H9 (cell line): ENCODE measurements at regions not wholly inside any gene's neighbourhood (a gene's known extent, or its start where the extent isn't known, plus 50 kb on each side); places are given as distances from the start of the nearest gene placed in this dataset.
A peak's percentile ranks its signal among the peaks of the same experiment; 100 is the strongest.

Source experiments
- DNase-seq: peaks from one replicate; pipeline ENCODE4 v3.0.0-alpha.2; 2017
- H2AFZ ChIP-seq: one replicate; pipeline ENCODE4 v1.6.1; 2013; ENCODE audit warnings: mild to moderate bottlenecking, low read length, control low read depth, moderate library complexity
- H2AK5ac ChIP-seq: 2 replicates; pipeline ENCODE4 v1.6.1; 2013; ENCODE audit warnings: low read length, control low read depth, mixed read lengths; ENCODE audit not compliant: insufficient read length
- H2BK120ac ChIP-seq: one replicate; pipeline ENCODE4 v1.6.1; 2013; ENCODE audit warnings: low read depth, mild to moderate bottlenecking, low read length, control low read depth, inconsistent platforms; ENCODE audit not compliant: poor library complexity, severe bottlenecking
- H2BK12ac ChIP-seq: 2 replicates; pipeline ENCODE4 v1.6.1; 2013; ENCODE audit warnings: low read length, control low read depth, mixed read lengths, low read depth; ENCODE audit not compliant: insufficient read length
- H2BK15ac ChIP-seq: 2 replicates; pipeline ENCODE4 v1.6.1; 2013; ENCODE audit warnings: low read depth, low read length, control low read depth
- H2BK20ac ChIP-seq: one replicate; pipeline ENCODE4 v1.6.1; 2013; ENCODE audit warnings: low read depth, mild to moderate bottlenecking, low read length, control low read depth, inconsistent platforms; ENCODE audit not compliant: poor library complexity, severe bottlenecking
- H2BK5ac ChIP-seq: 2 replicates; pipeline ENCODE4 v1.6.1; 2013; ENCODE audit warnings: low read length, control low read depth, mixed read lengths; ENCODE audit not compliant: insufficient read length
- H3K14ac ChIP-seq: 2 replicates; pipeline ENCODE4 v1.6.1; 2013; ENCODE audit warnings: low read length, control low read depth; ENCODE audit not compliant: insufficient read depth
- H3K18ac ChIP-seq: 2 replicates; pipeline ENCODE4 v1.6.1; 2013; ENCODE audit warnings: low read depth, mild to moderate bottlenecking, mixed read lengths, low read length, control low read depth; ENCODE audit not compliant: insufficient read length
- H3K23ac ChIP-seq: 2 replicates; pipeline ENCODE4 v1.6.1; 2013; ENCODE audit warnings: low read length, control low read depth, mixed read lengths, low read depth; ENCODE audit not compliant: insufficient read length
- H3K23me2 ChIP-seq: 2 replicates; pipeline ENCODE4 v1.6.1; 2013; ENCODE audit warnings: low read depth, mild to moderate bottlenecking, mixed read lengths, low read length, control low read depth; ENCODE audit not compliant: insufficient read length, poor library complexity, severe bottlenecking
- H3K27ac ChIP-seq: 2 replicates; pipeline ENCODE4 v1.5.1; 2013; ENCODE audit warnings: low read length, control low read depth, mixed read lengths, low read depth; ENCODE audit not compliant: insufficient read length
- H3K27me3 ChIP-seq: 2 replicates; pipeline ENCODE4 v1.6.1; 2013; ENCODE audit warnings: low read length, control low read depth, inconsistent platforms; ENCODE audit not compliant: insufficient read depth
- H3K4ac ChIP-seq: 2 replicates; pipeline ENCODE4 v1.6.1; 2013; ENCODE audit warnings: low read depth, mild to moderate bottlenecking, control low read depth, inconsistent platforms, low read length, moderate library complexity
- H3K4me1 ChIP-seq: 2 replicates; pipeline ENCODE4 v1.6.1; 2013; ENCODE audit warnings: low read length, control low read depth, inconsistent platforms; ENCODE audit not compliant: insufficient read depth
- H3K4me2 ChIP-seq: 2 replicates; pipeline ENCODE4 v1.6.1; 2013; ENCODE audit warnings: low read length, control low read depth, mixed read lengths; ENCODE audit not compliant: insufficient read length, insufficient read depth
- H3K56ac ChIP-seq: 2 replicates; pipeline ENCODE4 v1.6.1; 2013; ENCODE audit warnings: low read depth, mild to moderate bottlenecking, mixed read lengths, low read length, control low read depth; ENCODE audit not compliant: insufficient read length
- H3K79me1 ChIP-seq: 2 replicates; pipeline ENCODE4 v1.6.1; 2013; ENCODE audit warnings: low read depth, mild to moderate bottlenecking, moderate library complexity, low read length, control low read depth, inconsistent platforms; ENCODE audit not compliant: insufficient read depth, poor library complexity, severe bottlenecking
- H3K79me2 ChIP-seq: 2 replicates; pipeline ENCODE4 v1.6.1; 2013; ENCODE audit warnings: low read length, control low read depth, inconsistent platforms; ENCODE audit not compliant: insufficient read depth
- H3K9ac ChIP-seq: 2 replicates; pipeline ENCODE4 v1.6.1; 2013; ENCODE audit warnings: low read length, control low read depth, mixed read lengths; ENCODE audit not compliant: insufficient read length; ENCODE audit errors: extremely low read depth
- H3K9me3 ChIP-seq: one replicate; pipeline ENCODE4 v1.6.1; 2013; ENCODE audit warnings: low read depth, low read length, inconsistent platforms; ENCODE audit not compliant: control insufficient read depth
- H3T11ph ChIP-seq: one replicate; pipeline ENCODE4 v1.6.1; 2013; ENCODE audit warnings: mild to moderate bottlenecking, low read length, control low read depth, inconsistent platforms
- H4K20me1 ChIP-seq: one replicate; pipeline ENCODE4 v1.6.1; 2013; ENCODE audit not compliant: control insufficient read depth, insufficient read length, insufficient read depth
- H4K5ac ChIP-seq: 2 replicates; pipeline ENCODE4 v1.6.1; 2013; ENCODE audit warnings: low read depth, mild to moderate bottlenecking, mixed read lengths, low read length, control low read depth; ENCODE audit not compliant: insufficient read length
- H4K8ac ChIP-seq: replicated peaks from 2 replicates; pipeline ENCODE4 v1.6.1; 2013; ENCODE audit warnings: low read length, control low read depth, mixed read lengths, low read depth; ENCODE audit not compliant: insufficient read length
- H4K91ac ChIP-seq: 2 replicates; pipeline ENCODE4 v1.6.1; 2013; ENCODE audit warnings: low read depth, mild to moderate bottlenecking, moderate library complexity, mixed read lengths, low read length, control low read depth; ENCODE audit not compliant: insufficient read length
- H3K27ac Mint-ChIP-seq, 3 experiments: 2 replicates in 2 of 3; 3 replicates in 1 of 3; pipeline ENCODE4 v1.8.0; 2020 to 2021; ENCODE audit warnings: mixed read lengths in 3 of 3, mild to moderate bottlenecking in 1 of 3, moderate library complexity in 1 of 3
- H3K27me3 Mint-ChIP-seq: 2 replicates; pipeline ENCODE4 v1.8.0; 2021; ENCODE audit warnings: low read depth, mild to moderate bottlenecking, moderate library complexity, mixed read lengths
- H3K36me3 Mint-ChIP-seq, 3 experiments: 2 replicates in 2 of 3; 3 replicates in 1 of 3; pipeline ENCODE4 v1.8.0; 2020 to 2021; ENCODE audit warnings: low read depth in 3 of 3, mixed read lengths in 3 of 3; ENCODE audit not compliant: insufficient read depth in 1 of 3
- H3K4me1 Mint-ChIP-seq, 2 experiments: 2 replicates each; pipeline ENCODE4 v1.8.0; 2020; ENCODE audit warnings: mixed read lengths in 2 of 2
- H3K4me3 Mint-ChIP-seq, 2 experiments: 2 replicates in 1 of 2; 3 replicates in 1 of 2; pipeline ENCODE4 v1.8.0; 2020 to 2021; ENCODE audit warnings: mild to moderate bottlenecking in 2 of 2, mixed read lengths in 2 of 2, moderate library complexity in 1 of 2
- H3K9me3 Mint-ChIP-seq, 2 experiments: 2 replicates in 1 of 2; 3 replicates in 1 of 2; pipeline ENCODE4 v1.8.0; 2020; ENCODE audit warnings: mild to moderate bottlenecking in 2 of 2, mixed read lengths in 2 of 2, moderate library complexity in 1 of 2
- CTCF ChIP-seq: fragments of 200-600 bp; sonication (generic); conservative IDR thresholded peaks from 3 replicates; pipeline ENCODE4 v1.8.0; 2021; ENCODE audit warnings: antibody characterized with exemption, mild to moderate bottlenecking
- WGBS: extraction: QIAGEN DNeasy Blood & Tissue Kit; methylation state at CpG from one replicate; pipeline ENCODE4 v1.1.7; 2013; ENCODE audit warnings: missing lambda C conversion rate, low lambda C conversion rate, mixed read lengths; ENCODE audit not compliant: insufficient read length; ENCODE audit errors: extremely low coverage; 5-methylcytosine and 5-hydroxymethylcytosine counted together

DNA sequence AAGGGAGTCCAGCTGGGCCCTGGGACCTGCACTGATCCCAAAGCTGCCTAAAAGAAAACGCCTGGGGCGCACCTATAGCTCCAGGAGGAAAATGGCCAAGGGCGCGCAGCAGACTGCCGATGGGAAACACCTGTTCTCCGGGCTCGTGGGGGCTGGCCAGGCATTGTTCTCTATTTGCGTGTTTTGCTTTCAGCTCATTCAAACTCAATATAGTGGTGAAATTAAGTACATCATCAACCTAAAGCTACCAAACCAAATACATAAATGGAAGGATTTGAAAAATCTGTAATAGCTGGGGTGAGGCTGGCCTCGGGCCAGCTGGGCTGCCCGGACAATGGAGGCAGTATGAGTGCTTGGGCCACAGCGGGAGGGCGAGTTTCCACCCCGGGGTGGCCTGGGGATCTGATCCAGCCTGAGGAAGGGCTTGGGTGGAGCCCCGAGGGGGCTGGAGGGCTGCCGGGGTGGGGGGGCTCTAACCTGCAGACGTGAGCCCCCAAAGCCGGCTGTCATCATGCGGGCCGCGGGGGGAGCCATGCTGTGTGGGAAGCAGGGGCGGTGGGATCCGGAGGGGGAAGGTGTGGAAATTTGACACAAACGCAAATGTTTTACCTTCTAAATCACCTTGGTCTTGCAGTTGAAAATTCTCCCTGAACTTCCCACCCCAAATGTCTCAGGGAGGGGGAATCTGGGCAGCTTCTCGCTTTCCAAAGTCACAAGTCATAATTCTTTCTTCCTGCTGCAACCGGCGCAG is 77.6 kb downstream of the ASB1 start:
- Histone ChIP-seq H3K79me1 (no peaks in the 10 kb centered on the region), H4K8ac (no peak overlapping the region), H2BK20ac (no peak overlapping the region), H3K27me3 (no peaks in the 10 kb centered on the region), H4K91ac (no peak overlapping the region), H3K79me2 (no peaks in the 10 kb centered on the region), H2AFZ (no peak overlapping the region), H3K9me3 (no peaks in the 10 kb centered on the region), H2BK5ac (no peak overlapping the region), H3K23ac (no peak overlapping the region), H3K4ac (no peak overlapping the region), H3K18ac (no peak overlapping the region), H2BK12ac (no peak overlapping the region), H4K5ac (no peak overlapping the region), H3K4me1 (no peaks in the 10 kb centered on the region; the same call in 1 of the 2 replicates), H2AK5ac (no peak overlapping the region), H2BK120ac (no peak overlapping the region), H3K27ac (no peak overlapping the region), H3K9ac (no peak overlapping the region), H3K23me2 (no peaks in the 10 kb centered on the region), H3K56ac (no peak overlapping the region), H3T11ph (no peak overlapping the region), H3K4me2 (no peak overlapping the region), H3K14ac (no peak overlapping the region), H4K20me1 (no peaks in the 10 kb centered on the region), H2BK15ac (no peak overlapping the region)
- TF ChIP-seq CTCF, result no peak
- Mint-ChIP-seq H3K36me3 (peaks cover 3 to 8% (median 5%) of the 10 kb centered on the region in 3 experiments; a peak in 5 of 7 replicates), H3K4me1 (peaks cover 19 to 33% of the 10 kb centered on the region in 2 experiments), H3K27me3 (peaks cover 15% of the 10 kb centered on the region), H3K4me3 (no peak overlapping the region), H3K9me3 (peaks cover 9% of the 10 kb centered on the region in 2 experiments), H3K27ac (no peak overlapping the region; a peak in 1 of 7 replicates)
- peak; percentile 18 for DNase-seq
- no CpG with 5 or more reads among the region's 26 CpGs for whole genome bisulfite sequencing
